HG03571 (cell line): ENCODE measurements at regions not wholly inside any gene's neighbourhood (a gene's known extent, or its start where the extent isn't known, plus 50 kb on each side); places are given as distances from the start of the nearest gene placed in this dataset.

Experiments used
- ATAC-seq: cut with Tn5 transposase; IDR thresholded peaks from one replicate; pipeline ENCODE4 v1.9.1; 2021; ENCODE audit not compliant: unreplicated experiment

DNA sequence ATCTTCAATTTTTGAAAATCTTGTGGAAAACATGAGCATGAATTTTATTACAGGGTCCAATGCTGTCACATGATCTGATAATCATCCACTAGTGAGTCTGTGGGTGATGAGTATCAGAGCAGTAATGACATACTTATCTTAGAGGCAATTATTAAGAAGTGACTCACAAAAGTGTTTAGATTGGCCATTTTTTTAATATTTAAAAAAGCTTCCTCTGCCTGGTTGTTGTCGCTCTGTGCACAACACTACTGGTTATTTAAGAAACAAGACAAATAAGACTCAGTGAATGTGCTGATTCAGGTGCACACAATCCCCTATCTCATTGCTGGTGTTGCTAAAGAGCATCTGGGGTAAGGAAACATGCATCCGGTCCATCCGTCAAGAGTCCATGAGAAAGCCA, 665.8 kb upstream of the ZEB2 start:
- no peak for ATAC-seq

DNA sequence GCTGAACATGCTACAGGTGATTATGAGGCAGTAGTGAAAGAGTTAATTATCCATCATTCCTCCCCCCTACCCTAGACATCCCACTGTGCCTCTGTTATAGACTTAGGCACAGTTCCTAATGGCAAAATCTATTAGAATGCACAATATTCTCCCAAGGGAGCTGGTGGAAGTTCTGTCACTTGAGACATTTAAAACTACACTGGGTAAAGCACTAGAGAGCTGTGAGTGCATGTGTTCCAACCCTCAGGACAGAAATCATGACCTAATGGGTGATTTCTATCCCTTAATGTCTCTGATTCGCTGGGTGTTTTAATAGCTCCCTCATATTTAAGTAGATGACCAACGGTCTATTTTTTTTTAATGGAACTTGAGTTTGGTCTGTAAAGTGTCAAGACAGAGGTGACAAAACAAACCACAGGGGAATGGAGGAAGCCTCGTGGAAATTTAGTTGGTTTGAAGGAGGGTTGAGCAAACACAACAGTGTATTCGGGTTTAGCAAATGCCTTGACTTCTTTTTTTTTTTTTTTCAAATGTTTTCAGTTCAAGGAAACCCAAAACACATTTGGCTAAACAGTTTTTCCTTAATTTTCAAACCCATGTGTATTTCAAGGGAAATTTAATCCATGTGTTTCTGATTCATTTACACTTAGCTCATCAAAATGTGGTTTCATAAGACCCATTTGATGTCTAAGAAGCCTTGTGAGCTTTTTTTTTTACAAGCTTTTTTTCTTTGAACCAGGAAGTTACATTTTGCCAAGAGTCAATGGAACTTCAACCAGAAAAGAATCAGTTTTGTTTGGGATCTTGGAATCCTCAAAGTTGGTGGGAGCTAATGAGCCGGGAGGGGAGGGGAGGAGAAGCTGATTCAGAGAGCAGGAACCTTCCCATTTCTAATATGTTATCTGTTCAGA, 665.1 kb upstream of the ZEB2 start:
- no peak for ATAC-seq

DNA sequence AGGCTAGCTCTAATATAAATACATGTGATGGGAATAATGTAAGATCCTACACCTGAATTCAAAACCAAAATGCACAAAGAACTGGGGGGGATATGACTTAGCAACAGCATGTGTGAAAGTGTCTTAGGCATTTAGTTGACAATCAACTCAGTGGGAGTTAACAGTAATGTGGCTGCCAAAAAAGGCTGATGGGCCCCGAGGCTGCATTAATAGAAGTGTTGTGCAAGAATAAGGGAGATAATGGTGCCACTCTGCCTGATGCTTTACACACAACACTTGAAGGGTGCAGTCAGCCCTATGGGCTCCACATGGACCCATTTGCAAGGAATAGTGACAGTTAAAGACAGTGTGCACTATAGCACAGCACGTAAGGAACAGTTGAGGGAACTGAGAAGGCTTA, 649.4 kb upstream of the ZEB2 start:
- no peak for ATAC-seq

DNA sequence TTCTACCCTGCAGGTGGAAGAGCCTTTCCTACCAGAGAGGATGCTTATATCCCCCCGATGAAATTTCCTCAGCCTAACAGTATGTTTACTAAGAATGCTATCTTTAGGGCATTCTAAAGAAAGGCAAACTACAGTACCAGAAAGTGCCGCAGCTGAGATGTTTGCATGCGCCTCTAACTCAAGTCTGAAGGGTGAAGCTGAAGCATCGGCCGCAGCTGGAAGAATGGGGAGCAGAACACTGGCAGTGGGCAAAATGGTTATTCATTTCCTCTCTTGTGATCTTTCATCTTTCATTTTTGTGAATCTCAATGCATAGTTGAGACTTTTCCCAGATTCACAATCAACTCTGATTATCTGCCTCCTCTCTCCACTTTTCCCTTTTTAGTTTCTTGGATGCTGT, 648.2 kb upstream of the ZEB2 start:
- no peak for ATAC-seq

DNA sequence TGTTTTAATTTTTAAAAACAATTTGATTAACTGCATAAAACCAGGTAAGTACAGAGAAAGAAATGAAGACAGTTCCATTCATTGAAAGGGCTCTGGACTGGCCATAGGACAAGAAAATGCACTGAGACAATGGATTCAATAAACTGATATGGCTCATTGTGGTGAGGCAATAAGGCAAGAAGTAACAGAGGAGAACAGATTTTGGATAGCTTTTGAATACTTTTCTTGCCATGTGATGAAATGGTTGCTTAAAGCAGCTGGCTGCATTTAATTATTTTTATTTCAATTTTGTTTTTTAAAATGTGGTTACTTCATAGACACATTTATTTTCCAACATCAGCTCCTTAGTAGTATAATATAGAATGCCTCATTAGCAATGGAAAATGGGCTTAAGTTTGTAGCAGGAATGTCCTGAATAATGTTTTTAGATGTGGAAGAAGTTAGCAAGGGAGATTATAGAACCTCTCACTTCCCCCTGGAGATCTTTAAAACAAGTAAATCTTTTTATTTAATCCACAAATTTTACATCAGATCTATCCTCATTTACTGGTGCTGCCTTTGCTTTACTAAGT, 646.9 kb upstream of the ZEB2 start:
- no peak for ATAC-seq

DNA sequence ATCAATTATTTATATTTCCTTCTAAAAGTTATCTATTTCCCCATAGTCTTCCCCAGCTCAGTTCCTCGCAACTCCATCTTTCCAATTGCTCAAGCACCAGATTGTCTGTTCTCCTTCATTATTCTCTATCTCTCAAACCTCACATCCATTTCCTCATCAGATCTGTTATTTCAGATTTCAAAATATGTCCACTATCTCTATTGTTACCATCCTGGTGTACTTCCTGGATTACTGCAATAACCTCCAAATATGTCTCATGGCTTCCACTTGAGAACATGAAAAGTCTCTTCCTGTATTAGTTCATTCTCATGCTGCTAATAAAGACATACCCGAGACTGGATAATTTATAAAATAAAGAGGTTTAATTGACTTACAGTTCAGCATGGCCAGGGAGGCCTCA, 641.7 kb upstream of the ZEB2 start:
- no peak for ATAC-seq

DNA sequence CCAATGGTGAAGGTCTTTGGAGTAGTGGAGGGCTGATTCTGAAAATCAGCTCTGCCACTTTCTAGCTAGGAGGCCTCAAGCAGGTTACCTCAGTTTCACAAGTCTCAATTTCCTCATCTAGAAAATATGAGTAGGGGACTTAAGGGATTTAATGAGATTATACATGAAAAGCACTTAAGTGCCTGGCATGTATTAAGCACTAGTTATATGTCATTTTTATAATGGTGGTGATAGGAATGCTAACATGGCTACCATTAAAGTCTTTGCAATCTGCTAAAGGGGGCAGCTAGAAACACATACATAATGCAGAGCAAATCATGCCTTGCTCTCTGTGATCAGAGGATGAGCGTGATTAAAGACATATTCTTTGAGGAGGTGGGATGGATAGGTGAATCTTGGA, 640.9 kb upstream of the ZEB2 start:
- no peak for ATAC-seq

DNA sequence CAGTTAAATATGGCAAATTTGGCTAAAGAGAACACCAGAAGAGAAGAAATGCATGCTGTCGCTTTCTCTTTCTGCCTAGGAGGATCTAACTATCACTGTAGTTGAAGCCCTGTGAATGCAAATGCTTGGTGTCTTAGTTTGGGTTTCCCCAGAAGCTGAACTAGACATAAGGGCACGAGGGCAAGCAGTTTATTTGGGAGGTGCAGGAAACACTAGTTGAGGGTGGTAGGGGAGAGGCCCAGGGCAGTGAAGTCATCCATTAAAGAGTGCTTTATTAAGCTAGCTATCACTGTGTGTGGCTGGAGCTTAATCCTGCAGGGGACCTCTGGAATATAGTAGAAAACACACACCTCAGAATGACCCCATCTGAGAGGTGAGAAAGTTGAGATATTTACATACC, 639.8 kb upstream of the ZEB2 start:
- ATAC-seq: no peak

DNA sequence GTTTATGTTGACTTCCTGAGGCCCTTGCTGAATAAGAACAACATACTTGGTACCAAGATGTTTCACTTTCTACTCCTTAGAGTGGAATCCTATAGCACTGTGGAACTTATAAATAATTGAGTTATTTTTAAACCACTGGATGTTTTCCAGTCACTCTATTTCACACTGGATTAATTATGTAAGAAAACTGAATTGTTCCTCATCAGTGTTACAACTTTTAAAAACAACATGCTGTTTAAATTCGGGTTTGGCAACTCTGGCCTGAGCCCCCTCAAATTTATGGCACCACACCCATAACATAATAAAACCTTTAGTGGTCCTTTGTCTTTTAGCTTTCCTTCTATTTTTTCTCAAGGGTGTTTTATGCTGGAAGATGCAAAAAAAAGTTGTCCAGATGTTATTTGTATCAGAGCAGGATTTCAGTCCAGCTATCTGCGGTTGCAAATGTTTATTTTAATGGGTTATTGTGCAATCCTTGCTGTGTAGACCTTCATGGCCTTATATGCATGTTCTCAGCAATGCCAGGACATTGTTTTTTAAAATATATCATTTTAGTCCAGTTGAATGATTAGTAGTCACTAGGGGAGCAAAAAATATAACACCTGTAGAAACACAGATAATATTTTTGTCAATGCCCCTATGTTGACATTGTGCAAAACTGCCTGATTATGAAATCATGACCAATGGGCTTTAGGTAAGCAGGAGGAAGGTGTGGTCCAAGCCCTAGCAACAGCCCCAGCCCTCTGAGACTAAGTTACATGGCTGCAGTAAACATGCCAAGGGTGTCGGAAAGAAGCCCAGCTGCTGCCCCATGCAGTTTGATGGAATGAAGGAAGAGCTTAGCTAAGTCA, 638.0 kb upstream of the ZEB2 start:
- ATAC-seq: no peak

DNA sequence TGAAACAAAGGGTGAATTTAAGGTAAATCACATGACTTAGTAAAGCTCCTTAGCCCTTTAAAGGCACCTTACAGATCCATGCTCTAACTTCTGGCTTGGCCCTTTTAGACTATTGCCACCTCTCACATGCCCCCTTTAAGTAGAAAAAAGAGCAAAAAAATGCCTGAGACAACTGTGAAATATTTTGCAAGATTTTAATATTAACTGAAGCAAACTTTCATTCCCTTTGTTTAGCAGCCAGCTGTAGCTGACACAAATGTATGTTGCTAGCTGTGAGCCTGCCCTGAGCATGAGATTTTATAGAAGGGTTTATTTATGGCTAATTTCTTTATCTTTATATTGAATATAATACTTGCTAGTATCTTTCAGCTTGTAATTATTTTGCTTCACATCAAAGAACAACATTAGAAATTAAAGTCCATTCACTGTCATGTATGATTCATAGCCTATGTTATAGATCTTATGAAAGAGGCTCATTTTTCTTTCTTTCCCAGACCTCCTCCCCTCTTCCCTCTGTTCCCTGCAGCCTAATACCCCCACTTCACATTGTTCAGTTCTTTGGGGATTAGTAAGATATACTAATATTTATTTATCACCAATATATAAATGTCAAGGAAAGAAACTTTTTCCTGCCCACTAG, 637.2 kb upstream of the ZEB2 start:
- ATAC-seq: no peak

DNA sequence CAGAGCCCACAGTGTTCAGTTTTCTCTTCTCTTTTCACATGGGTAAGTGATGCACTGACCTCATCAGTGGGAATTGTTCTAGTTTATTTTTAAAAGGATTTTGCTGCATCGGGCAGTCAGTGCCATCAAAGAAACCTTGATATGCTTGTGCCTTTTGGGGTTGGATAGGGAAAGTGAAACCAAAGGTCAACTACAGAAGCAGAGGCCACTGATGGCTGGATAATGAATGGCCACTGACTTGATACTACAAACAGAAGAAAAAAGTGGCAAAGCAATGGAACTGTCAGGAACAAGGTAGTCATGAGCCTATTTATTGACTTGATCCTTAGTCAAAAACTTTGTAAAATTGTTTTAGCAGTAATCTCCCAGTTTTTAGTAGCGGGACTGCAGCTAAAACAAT, 636.3 kb upstream of the ZEB2 start:
- ATAC-seq: no peak

DNA sequence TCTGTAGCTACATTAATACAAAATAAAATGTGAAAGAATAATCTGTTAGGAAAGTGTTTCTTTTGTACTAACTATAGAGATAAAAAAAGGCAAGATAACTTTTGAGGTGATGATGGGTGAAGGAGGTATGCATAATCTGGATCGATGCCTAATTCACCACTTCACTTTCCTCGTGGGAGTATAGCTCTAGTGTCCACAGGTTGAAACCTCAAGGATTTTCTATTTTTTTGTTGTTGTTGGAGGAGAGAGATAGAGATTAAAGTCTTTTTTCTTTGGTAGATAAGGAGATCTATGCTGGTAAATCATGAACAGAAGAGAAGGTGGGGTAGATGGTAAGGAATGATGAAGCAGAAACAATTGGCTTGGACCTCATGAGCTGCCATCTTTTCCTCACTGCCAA, 635.3 kb upstream of the ZEB2 start:
- ATAC-seq: no peak

DNA sequence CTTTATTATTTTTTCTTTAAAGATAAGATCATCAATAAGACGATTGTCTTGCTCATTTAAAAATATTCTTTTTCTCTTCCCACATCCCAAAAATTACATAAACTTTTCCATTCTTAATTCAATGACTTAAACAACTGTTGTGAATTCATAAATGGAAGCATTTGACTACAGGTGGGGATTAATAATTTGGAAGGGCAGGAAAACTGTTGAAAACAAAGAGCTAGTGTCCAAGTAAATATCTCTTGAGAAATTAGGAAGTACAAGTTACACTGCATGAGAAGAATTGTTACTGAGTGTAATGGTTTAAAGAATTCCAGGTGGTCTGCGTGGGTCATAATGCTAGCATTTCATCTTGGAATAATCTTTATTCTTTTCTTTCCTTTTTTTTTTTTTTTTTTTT, 634.8 kb upstream of the ZEB2 start:
- ATAC-seq: no peak

DNA sequence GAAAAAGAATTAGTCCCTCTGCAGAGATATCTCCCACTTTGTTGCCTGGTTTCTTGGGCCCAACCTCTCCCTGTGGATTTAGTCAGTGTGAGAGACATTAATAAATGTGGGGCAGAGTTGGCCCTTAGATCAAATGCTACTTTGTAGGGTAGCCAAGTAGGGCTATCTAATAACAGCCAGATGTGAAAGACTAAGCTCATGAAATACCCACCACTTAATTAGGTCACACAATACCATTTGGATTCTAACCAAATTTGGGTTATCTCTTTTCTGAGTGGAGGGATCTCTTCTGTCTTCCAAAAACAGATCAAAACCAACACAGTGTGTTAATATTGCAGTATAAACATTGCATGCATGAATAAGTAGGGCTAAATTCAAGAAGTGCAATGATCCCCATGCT, 626.8 kb upstream of the ZEB2 start:
- ATAC-seq: no peak

DNA sequence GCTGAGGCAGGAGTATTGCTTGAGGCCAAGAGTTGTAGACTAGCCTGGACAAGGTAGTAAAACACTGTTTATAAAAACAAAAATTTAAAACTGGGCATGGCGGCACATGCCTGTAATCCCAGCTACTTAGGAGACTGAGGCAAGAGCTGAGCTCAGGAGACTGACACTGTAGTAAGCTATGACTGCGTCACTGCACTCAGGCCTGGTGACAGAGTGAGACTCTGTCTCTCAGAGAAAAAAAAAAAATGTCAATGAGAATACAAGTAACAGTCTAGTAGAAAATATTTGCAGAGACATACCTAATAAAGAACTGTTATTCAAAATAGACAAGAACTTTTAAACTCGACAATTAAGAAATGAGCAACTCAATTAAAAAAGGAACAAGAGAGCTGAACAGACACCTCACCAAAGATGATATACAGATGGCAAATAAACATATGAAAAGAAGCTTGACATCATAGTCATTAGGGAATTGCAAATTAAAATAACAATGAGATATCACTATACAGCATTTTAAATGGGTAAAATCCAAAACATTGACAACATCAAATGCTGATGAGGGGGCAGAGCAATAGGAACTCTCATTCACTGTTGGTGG, 624.3 kb upstream of the ZEB2 start:
- ATAC-seq: no peak

DNA sequence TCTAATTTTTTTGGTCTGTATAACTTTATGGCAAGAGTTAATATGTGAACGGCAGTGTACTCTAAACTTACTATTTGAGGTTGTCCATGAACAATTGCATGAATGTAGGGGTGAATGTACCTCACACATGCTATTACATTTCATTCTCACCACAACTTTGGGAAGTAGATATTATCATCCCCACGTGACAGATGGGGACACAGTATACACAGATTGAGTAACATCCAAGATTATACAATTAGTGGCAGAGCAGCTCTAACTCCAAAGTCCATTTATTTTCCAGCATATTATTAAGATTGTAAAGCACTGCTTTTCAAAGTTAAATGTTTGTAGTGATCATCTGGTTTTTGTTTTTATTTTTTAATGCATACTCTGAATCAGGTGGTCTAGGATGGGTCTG, 622.1 kb upstream of the ZEB2 start:
- ATAC-seq: no peak

DNA sequence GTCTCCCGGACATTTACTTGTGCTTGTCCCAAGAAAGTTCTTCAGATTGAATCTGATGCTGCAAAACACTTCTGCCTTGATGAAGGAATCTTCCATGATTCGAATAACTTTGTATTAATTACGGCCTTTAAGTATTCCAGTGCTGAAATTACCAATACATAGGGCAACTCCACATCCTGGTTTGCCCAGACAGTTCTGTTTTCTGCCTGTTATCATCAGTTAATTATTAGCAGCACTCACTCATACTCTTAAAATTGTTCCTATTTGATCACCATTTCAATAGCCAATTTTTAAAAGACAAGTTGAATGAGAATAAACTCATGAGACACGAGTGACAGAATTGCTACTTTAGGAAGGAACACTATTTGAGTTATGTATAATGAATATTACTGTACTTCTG, 620.7 kb upstream of the ZEB2 start:
- ATAC-seq: no peak

DNA sequence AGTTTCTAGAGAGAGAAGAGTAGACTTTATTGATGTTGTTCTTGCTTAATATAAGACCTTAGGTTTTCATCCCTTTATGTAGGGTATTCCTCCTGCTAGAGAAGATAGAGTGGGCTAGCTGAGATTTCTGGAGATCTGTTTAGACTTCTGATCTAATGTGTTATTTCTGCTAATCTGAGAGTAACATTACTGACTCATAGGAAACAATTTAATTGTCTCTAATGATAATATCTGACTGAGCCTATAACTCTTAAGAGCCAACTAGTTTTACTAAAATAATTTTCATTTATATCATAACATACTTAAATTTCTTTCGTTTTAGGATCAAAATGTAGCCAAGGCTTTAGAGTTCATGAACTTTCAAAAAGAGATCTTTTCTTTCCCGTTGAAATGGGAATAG, 618.7 kb upstream of the ZEB2 start:
- ATAC-seq: no peak

DNA sequence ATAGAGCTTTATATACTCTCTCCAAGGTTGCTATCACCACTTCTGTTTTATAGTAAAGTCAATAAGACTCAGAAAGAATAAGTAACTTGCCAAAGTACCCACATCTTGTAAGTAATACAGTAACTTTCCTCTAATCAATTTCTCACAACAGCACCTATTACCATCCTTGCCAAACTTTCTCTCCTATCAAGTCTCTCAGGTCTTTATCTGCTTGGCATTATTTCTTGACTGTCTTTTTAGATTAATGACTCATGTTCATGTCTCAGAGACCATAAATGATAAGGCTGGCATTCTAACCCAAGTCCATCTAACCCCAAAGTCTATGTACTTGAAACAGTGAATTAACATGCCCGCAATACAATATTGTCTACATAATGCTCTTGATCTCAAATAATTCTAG, 618.0 kb upstream of the ZEB2 start:
- ATAC-seq: no peak

DNA sequence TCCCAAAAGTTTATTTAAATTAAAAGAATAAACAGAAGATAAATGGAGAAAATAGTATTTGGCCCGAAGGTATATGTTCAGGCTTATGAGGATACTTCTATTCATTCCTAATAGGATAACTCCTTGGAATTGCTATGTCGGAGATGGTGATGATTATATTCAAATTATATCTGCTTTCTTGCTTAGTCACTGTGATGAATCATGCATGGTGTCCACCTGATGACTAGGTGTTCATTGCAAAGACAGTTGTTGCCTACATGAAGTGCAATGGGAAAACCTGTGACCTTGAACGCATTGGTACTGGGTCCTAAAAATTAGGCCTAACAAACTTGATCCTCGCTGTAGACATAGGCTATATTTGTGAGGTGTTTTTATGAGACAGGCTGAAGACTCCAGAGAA, 617.3 kb upstream of the ZEB2 start:
- ATAC-seq: no peak

DNA sequence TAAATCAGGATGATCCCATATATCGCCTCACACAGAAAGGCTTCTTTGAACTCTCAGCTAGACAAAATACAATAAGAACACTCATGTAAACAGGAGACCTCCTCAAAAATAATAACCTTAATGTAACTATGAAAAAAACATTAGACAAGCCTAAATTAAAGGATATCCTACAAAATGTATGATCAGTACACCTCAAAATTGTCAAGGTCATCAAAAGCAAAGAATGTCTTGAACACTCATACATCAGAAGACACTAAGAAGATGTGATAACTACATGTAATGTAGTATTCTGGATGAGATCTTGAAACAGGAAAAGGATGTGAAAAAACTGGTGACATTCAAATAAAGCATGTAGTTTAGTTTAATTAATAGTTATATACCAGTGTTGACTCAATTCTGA, 616.8 kb upstream of the ZEB2 start:
- no peak for ATAC-seq
